Uterus (tissue), 3 donors: ENCODE measurements at regions not wholly inside any gene's neighbourhood (a gene's known extent, or its start where the extent isn't known, plus 50 kb on each side); places are given as distances from the start of the nearest gene placed in this dataset.
"Not testable (repeated sequence)": the region's sequence is repeated elsewhere in the genome, so short reads cannot be mapped to it uniquely, and the experiment has no call there.

Source experiments
- DNase-seq, 2 donors: peaks; one replicate each; pipeline ENCODE4 v3.0.0-alpha.2; 2019 to 2020
- H3K27ac ChIP-seq, 2 donors: fragments of 200-600 bp; sonication (generic); 1 replicate in 1 of 2; 2 replicates in 1 of 2; pipeline ENCODE4 v1.5.1; 2016 to 2018
- H3K27me3 ChIP-seq, 2 donors: fragments of 200-600 bp; sonication (generic); one replicate each; pipeline ENCODE4 v1.5.1; 2018 to 2019; ENCODE audit warnings: control low read depth in 1 of 2
- H3K36me3 ChIP-seq, 2 donors: fragments of 200-600 bp; sonication (generic); one replicate each; pipeline ENCODE4 v1.5.1; 2019; ENCODE audit warnings: control low read depth in 1 of 2
- H3K4me1 ChIP-seq, 2 donors: fragments of 200-600 bp; sonication (generic); one replicate each; pipeline ENCODE4 v1.5.1; 2018 to 2019; ENCODE audit warnings: control low read depth in 1 of 2
- H3K4me3 ChIP-seq, 2 donors: fragments of 200-600 bp; sonication (generic); 1 replicate in 1 of 2; 2 replicates in 1 of 2; pipeline ENCODE4 v1.5.1; 2018 to 2019; ENCODE audit warnings: mild to moderate bottlenecking in 1 of 2
- H3K9me3 ChIP-seq, 2 donors: fragments of 200-600 bp; sonication (generic); one replicate each; pipeline ENCODE4 v1.5.1; 2019; ENCODE audit warnings: control low read depth in 1 of 2
- POLR2A ChIP-seq, 2 donors: fragments of 450-650 bp; IDR thresholded peaks; one replicate each; pipeline ENCODE4 v1.6.1; 2016; ENCODE audit warnings: antibody characterized with exemption in 2 of 2, mild to moderate bottlenecking in 1 of 2, moderate library complexity in 1 of 2
- intact Hi-C: fragments of 100-400 bp; cut with DNase I; formaldehyde crosslinking; loops from one replicate; pipeline ENCODE4 v1.15.1; 2023; ENCODE audit warnings: low total_unique reads
- TF ChIP-seq, protein P1 (sequence below), 4 experiments: fragments of 200-600 bp in 2 of 4; fragments of 450-650 bp in 2 of 4; sonication (generic) in 2 of 4; IDR thresholded peaks; one replicate each; pipeline ENCODE4 v1.5.1; 2016 to 2019; ENCODE audit warnings: antibody characterized with exemption in 4 of 4, mild to moderate bottlenecking in 2 of 4, moderate library complexity in 1 of 4
- donor health status: DM: yes; HTN: yes; CAD: no.

DNA sequence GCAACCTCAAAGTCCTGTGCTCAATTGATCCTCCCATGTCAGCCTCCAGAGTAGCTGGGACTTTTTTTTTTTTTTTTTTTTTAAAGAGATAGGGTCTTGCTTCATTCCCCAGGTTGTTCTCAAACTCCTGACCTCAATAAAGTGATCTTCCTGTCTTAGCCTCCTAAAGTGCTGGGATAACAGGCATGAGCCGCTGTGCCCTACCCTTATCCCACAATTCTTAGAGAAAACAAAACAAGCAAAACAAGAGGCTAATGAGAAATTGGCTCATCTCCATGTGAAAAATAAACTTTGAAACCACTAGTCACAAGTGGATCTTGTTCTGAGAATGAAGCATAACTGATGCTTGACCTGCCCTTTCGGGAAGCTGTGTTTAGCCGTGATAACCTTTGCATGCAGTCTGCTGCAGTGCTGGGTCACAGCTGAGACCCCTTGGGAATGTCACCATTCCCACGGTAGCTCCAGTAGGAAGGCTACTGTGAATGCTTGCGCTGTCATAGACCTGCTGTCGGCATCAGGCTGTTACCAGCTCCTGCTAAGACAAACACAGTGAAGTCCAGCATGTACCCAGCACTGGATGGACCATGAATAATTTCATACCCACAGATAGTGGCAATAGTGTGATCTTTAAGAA is 290.7 kb upstream of the KIAA1217 start:
- Histone ChIP-seq H3K27me3 (no peaks in the 10 kb centered on the region), H3K4me1 (no peaks in the 10 kb centered on the region), H3K9me3 (no peaks in the 10 kb centered on the region), H3K36me3 (no peaks in the 10 kb centered on the region), H3K4me3 (no peak overlapping the region), H3K27ac (no peak overlapping the region)
- intact Hi-C loops, result no loop called here
- TF ChIP-seq, protein P1, sequence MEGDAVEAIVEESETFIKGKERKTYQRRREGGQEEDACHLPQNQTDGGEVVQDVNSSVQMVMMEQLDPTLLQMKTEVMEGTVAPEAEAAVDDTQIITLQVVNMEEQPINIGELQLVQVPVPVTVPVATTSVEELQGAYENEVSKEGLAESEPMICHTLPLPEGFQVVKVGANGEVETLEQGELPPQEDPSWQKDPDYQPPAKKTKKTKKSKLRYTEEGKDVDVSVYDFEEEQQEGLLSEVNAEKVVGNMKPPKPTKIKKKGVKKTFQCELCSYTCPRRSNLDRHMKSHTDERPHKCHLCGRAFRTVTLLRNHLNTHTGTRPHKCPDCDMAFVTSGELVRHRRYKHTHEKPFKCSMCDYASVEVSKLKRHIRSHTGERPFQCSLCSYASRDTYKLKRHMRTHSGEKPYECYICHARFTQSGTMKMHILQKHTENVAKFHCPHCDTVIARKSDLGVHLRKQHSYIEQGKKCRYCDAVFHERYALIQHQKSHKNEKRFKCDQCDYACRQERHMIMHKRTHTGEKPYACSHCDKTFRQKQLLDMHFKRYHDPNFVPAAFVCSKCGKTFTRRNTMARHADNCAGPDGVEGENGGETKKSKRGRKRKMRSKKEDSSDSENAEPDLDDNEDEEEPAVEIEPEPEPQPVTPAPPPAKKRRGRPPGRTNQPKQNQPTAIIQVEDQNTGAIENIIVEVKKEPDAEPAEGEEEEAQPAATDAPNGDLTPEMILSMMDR (IDR thresholded peaks at IDR 0.05), result no peak
- TF ChIP-seq POLR2A (IDR thresholded peaks at IDR 0.05), result no peak
- DNase-seq, result no peak

DNA sequence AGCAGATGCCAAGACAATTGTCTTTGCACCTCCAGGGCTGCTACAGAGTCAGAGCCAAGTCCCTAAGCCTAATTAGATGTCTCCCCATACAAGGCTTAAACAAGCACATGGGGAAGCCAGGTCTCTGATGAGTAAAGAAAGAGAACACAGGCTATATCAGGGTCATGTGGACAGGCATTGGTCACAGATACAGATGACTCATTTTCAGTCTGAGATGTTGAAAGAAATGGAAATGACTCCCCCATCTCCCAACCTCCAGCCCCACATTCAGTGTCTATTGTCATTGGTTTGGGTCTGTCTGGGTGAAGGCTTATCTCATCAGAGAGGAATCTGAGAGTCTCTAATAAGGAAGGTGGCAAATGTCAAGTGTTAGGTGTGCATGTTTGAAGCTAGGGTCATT is 290.1 kb upstream of the KIAA1217 start:
- Histone ChIP-seq H3K27me3 (no peaks in the 10 kb centered on the region), H3K36me3 (no peaks in the 10 kb centered on the region), H3K4me3 (no peak overlapping the region), H3K9me3 (no peaks in the 10 kb centered on the region), H3K4me1 (no peaks in the 10 kb centered on the region), H3K27ac (no peak overlapping the region)
- no peak for DNase-seq
- intact Hi-C loops, result no loop called here
- TF ChIP-seq POLR2A (IDR thresholded peaks at IDR 0.05), result no peak
- TF ChIP-seq, protein P1 (IDR thresholded peaks at IDR 0.05), result no peak

DNA sequence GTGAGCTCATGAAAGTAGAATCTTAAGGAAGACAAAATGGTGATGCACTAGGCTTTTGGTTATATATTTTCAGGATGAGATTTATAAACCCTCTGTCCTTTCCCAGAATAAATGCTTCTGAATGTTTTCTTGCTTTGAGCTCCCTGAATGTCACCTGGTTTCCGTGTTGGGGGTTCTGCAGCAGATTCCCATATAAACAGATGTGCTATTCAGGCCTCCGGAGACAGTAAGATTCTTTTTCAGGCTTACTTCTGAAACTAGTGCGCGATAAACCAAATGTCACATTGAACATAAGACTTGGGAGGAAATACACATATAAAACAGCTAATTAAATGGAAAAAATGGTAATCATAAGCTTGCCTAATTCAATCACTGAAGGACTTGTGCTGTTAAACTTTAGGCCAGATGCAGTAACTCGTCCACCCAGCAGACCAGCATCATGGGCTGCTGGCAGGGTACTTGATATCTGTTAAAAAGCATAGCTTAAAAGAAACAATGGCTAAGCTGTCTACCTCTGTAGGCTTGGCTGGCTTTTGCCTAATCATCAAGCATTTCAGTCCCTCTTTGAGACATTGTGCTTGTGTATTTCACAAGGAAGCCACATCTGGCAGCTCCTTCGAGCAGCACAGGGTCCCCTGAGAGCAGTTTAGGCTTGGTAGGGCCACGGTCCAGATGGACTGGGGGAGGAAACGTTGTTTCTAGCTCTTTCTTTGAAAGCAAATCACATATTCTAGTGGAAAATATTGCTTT is 281.2 kb upstream of the KIAA1217 start:
- TF ChIP-seq POLR2A (IDR thresholded peaks at IDR 0.05), result no peak
- TF ChIP-seq, protein P1 (IDR thresholded peaks at IDR 0.05), result no peak
- intact Hi-C loops, result no loop called here
- Histone ChIP-seq H3K27me3 (no peaks in the 10 kb centered on the region), H3K27ac (no peak overlapping the region), H3K9me3 (no peaks in the 10 kb centered on the region), H3K4me1 (no peaks in the 10 kb centered on the region), H3K4me3 (no peak overlapping the region), H3K36me3 (no peaks in the 10 kb centered on the region)
- no peak for DNase-seq

DNA sequence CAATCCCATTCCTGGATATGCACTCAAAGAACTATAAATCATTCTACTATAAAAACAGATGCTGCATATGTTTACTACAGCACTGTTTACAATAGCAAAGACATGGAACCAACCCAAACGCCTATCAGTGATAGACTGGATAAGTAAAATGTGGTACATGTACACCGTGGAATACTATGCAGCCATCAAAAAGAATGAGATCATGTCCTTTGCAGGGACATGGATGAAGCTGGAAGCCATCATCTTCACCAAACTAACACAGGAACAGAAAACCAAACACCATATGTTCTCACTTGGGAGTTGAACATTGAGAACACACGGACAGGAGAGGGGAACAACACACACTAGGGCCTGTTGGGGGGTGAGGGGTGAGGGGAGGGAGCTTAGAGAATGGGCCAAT is 274.9 kb upstream of the KIAA1217 start:
- H3K4me1 ChIP-seq, intact Hi-C loops, H3K36me3 ChIP-seq, H3K27me3 ChIP-seq, DNase-seq, H3K4me3 ChIP-seq, H3K27ac ChIP-seq, H3K9me3 ChIP-seq: not testable (repeated sequence)

DNA sequence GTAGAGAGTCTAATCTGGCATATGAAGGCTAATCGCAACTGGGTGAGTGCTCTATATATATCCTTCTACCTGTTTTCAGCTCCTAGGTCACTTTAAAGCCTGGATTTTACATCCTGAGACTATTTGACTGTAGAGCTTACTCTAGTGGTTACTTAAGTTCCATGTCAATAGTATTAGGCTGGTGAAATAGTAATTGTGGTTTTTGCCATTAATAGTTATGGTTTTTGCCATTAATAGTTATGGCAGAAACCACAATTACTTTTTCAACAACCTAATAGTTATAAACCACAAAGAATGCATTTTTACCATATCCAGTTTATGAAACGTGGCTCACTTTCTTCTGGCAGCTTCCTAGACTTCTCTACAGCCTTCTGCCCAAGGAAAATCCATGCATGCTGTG is 263.1 kb upstream of the KIAA1217 start:
- no peak overlapping the region for H3K27ac ChIP-seq
- no peak for TF ChIP-seq POLR2A (IDR thresholded peaks at IDR 0.05)
- TF ChIP-seq, protein P1 (IDR thresholded peaks at IDR 0.05), result no peak
- H3K4me1 ChIP-seq, result no peaks in the 10 kb centered on the region
- no peak for DNase-seq
- no peak overlapping the region for H3K4me3 ChIP-seq
- H3K9me3 ChIP-seq, result no peaks in the 10 kb centered on the region
- no peaks in the 10 kb centered on the region for H3K36me3 ChIP-seq
- intact Hi-C loops, result no loop called here
- no peaks in the 10 kb centered on the region for H3K27me3 ChIP-seq
